ENCODE measurements at regions not wholly inside any gene's neighbourhood (a gene's known extent, or its start where the extent isn't known, plus 50 kb on each side); places are given as distances from the start of the nearest gene placed in this dataset.

DNA sequence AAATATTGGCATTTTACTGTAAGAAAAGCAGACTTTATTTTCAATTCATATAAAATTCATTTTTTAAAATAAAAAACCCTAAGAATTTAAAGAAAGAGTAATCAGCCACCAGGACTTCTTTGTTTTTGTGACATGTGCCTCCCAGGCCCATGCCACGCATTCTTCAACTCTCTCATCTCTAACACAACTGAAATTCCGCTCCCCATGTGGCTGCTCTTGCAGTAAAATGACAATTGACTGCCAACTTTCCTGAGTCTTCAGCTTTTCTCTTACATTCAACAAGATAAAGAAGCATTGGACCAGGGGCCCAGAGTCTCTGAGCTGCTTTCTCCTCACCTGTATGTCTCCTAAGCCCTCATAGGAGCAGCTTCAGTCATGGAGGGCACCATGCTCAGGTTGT lies 372.1 kb downstream of the UQCRFS1 start:
- WGBS, 4 donors = 88 to 91% (median 90%) methylated on average over 2 of the region's 2 CpGs
- H3K27me3 ChIP-seq = no peaks in the 10 kb centered on the region
- DNase-seq (no peak), ATAC-seq (no peak)
- no peaks in the 10 kb centered on the region for H3K36me3 ChIP-seq
- H3K9me3 ChIP-seq = no peaks in the 10 kb centered on the region
- intact Hi-C loops (cut with DNase I) = no loop called here
- H3K4me3 ChIP-seq = no peak overlapping the region
- no peak for TF ChIP-seq POLR2A (IDR thresholded peaks at IDR 0.05)
- no peak for TF ChIP-seq CTCF (IDR thresholded peaks at IDR 0.05)
- no peak overlapping the region for H3K27ac ChIP-seq
- H3K4me1 ChIP-seq = no peaks in the 10 kb centered on the region

DNA sequence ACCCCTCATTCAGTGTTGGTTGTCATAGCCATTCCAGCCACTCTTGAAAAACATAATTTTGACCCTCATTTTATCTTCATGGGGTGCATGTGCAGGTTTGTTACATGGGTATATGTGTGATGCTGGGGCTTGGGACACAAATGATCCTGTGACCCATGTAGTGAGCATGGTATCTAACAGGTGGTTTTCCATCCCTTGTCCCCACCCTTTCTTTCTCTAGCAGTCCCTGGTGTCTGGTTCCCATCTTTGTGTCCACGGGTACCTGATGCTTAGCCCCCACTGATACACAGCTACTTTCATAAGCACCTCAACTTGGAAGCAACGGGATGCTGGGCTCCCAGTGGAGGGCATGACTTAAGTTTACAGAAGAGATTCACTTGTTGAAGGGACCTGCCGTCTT lies 373.5 kb downstream of the UQCRFS1 start:
- Histone ChIP-seq H3K9me3 (no peaks in the 10 kb centered on the region), H3K4me1 (no peaks in the 10 kb centered on the region), H3K4me3 (no peak overlapping the region), H3K36me3 (no peaks in the 10 kb centered on the region), H3K27ac (no peak overlapping the region), H3K27me3 (peaks cover 0 to 2% (median 0%) of the 10 kb centered on the region in 9 donors)
- DNase-seq (no peak), ATAC-seq (no peak)
- intact Hi-C loops (cut with DNase I) = no loop called here
- no peak for TF ChIP-seq POLR2A (IDR thresholded peaks at IDR 0.05)
- no peak for TF ChIP-seq CTCF (IDR thresholded peaks at IDR 0.05)
- 69 to 78% (median 74%) methylated on average over 3 of the region's 3 CpGs for WGBS, 4 donors

DNA sequence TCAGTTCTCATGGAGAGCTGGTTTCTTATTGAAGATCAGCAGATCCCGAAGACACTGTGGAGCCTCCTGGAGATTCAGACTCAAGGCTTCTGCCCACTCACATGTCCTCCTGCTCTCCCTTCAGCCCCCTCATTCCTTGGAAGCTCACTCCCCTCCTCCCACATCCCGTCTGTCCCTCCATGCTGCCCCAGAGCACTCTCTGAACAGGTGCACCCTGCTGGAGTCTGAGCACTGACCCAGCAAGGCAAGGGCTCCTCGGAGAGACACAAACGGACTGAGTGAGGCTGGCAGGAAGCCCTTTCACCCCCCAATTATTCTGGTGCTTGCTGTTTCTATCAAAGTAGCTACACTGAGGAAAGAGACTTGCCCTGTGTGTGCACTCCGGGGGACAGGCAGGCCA lies 374.0 kb downstream of the UQCRFS1 start:
- no peak overlapping the region for H3K27ac ChIP-seq
- TF ChIP-seq POLR2A (IDR thresholded peaks at IDR 0.05) (no peak), CTCF (IDR thresholded peaks at IDR 0.05) (no peak)
- H3K36me3 ChIP-seq = no peaks in the 10 kb centered on the region
- no peaks in the 10 kb centered on the region for H3K9me3 ChIP-seq
- 55 to 67% (median 62%) methylated on average over 5 of the region's 5 CpGs for WGBS, 4 donors
- intact Hi-C loops (cut with DNase I) = no loop called here
- DNase-seq = no peak
- ATAC-seq = no peak
- peaks cover 0 to 7% (median 0%) of the 10 kb centered on the region in 9 donors for H3K27me3 ChIP-seq
- H3K4me3 ChIP-seq = no peak overlapping the region
- no peaks in the 10 kb centered on the region for H3K4me1 ChIP-seq

DNA sequence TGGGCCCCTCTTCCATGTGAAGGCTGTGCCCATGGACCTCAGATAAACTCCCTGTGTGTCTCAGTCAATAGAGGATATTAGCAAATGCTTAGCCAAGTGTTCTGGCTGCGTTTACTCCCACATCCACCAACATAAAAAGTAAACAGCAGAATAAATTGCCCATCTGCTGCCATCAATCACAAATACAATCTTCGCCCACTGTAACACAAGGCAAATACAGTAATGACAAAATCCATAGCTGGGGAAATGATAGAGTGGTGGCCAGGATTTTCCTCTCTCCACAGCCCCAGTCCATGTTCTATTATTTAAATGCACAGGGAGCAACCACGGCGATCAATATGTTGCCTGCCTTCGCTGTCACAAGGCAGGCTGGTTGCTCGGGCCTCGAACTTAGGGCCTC lies 376.5 kb downstream of the UQCRFS1 start:
- ATAC-seq = no peak
- no peak for TF ChIP-seq CTCF (IDR thresholded peaks at IDR 0.05)
- TF ChIP-seq POLR2A (IDR thresholded peaks at IDR 0.05) = no peak
- H3K36me3 ChIP-seq = no peaks in the 10 kb centered on the region
- no peaks in the 10 kb centered on the region for H3K9me3 ChIP-seq
- H3K4me1 ChIP-seq = no peaks in the 10 kb centered on the region
- DNase-seq = no peak
- WGBS, 4 donors = 81 to 90% (median 86%) methylated on average over 7 of the region's 7 CpGs
- intact Hi-C loops (cut with DNase I) = no loop called here
- peaks cover 0 to 12% (median 0%) of the 10 kb centered on the region in 9 donors for H3K27me3 ChIP-seq
- H3K4me3 ChIP-seq = no peak overlapping the region
- H3K27ac ChIP-seq = no peak overlapping the region

Measured in heart left ventricle (tissue), 16 donors.